ENCODE measurements at regions not wholly inside any gene's neighbourhood (a gene's known extent, or its start where the extent isn't known, plus 50 kb on each side); places are given as distances from the start of the nearest gene placed in this dataset.

GRCh38 chr5:26663500-26663899, 374.9 kb downstream of the CDH9 start:
- H3K4ac ChIP-seq (ENCODE audit: low read depth, low read length), result no peak overlapping the region
- H2BK120ac ChIP-seq (ENCODE audit: low read depth, low read length), result no peak overlapping the region
- no peak for TF ChIP-seq MAFK (IDR thresholded peaks at IDR 0.05; ENCODE audit: low read depth, low read length)
- TF ChIP-seq MAZ (IDR thresholded peaks at IDR 0.05; ENCODE audit: borderline replicate concordance, low read depth, low read length), result no peak
- TF ChIP-seq POLR2A (IDR thresholded peaks at IDR 0.05; ENCODE audit: low read depth, low read length), result no peak
- TF ChIP-seq RCOR1 (IDR thresholded peaks at IDR 0.05; ENCODE audit: insufficient replicate concordance, low read length), result no peak
- no peak for TF ChIP-seq BHLHE40 (IDR thresholded peaks at IDR 0.05; ENCODE audit: low read depth, low read length)
- no peak overlapping the region for H3K4me2 ChIP-seq (ENCODE audit: low read depth, low read length)
- H4K20me1 ChIP-seq (ENCODE audit: insufficient read depth, low read length), result no peaks in the 10 kb centered on the region
- H3K56ac ChIP-seq (ENCODE audit: extremely low read depth, insufficient read depth, low read length), result no peak overlapping the region
- H3K4me1 ChIP-seq (ENCODE audit: control insufficient read depth, insufficient read depth, low read length), result no peaks in the 10 kb centered on the region
- intact Hi-C loops (cut with micrococcal nuclease), result no loop called here
- no peak overlapping the region for H3K14ac ChIP-seq (replicated peaks; ENCODE audit: low read depth, low read length)
- no peak overlapping the region for H3K4me3 ChIP-seq (ENCODE audit: insufficient read depth, low read depth, low read length)
- no peaks in the 10 kb centered on the region for H3K79me1 ChIP-seq (ENCODE audit: low read depth in 1 of 2, low read length in 2 of 2)
- H4K91ac ChIP-seq (ENCODE audit: insufficient read depth, low read depth, low read length), result no peak overlapping the region
- no peak overlapping the region for H4K5ac ChIP-seq (ENCODE audit: low read depth, low read length)
- in situ Hi-C loops (cut with MboI; ENCODE audit: low sequenced_read_pairs), result no loop called here
- peaks cover 8% of the 10 kb centered on the region for H3K9me3 ChIP-seq (ENCODE audit: control insufficient read depth, insufficient read depth, low read length)
- no peaks in the 10 kb centered on the region for H3K27me3 ChIP-seq (ENCODE audit: control insufficient read depth, insufficient read depth, low read length)
- H2BK20ac ChIP-seq (ENCODE audit: low read depth, low read length), result no peak overlapping the region
- H3K27ac ChIP-seq (ENCODE audit: insufficient read depth, low read length), result no peak overlapping the region
- POLR2A ChIA-PET (ENCODE audit: unreplicated experiment), result no interaction called here
- ATAC-seq (ENCODE audit: low read depth), result no peak
- no peak overlapping the region for H4K8ac ChIP-seq (ENCODE audit: low read depth in 2 of 2, low read length in 2 of 2)
- no peak overlapping the region for H3K23ac ChIP-seq (ENCODE audit: low read depth, low read length)
- WGBS, 2 experiments (ENCODE audit: extremely low coverage in 2 of 2, insufficient read length in 1 of 2), result no CpG with 5 or more reads among the region's 1 CpG
- no peak overlapping the region for H2BK5ac ChIP-seq (ENCODE audit: low read depth, low read length, poor library complexity, severe bottlenecking)
- H3K36me3 ChIP-seq (ENCODE audit: control insufficient read depth, insufficient read depth, low read length), result no peaks in the 10 kb centered on the region
- H3K9ac ChIP-seq (ENCODE audit: low read depth, low read length), result no peak overlapping the region
- dilution Hi-C loops (cut with HindIII; ENCODE audit: low sequenced_read_pairs, unreplicated experiment), result no loop called here
- DNase-seq, result no peak
- no peak overlapping the region for H2AFZ ChIP-seq (replicated peaks; ENCODE audit: low read length, poor library complexity)
- no peak overlapping the region for H3K18ac ChIP-seq (ENCODE audit: low read depth, low read length)
- no TSS peak for BruUV-seq (replicated peaks)
- no peak overlapping the region for H2AK5ac ChIP-seq (ENCODE audit: low read depth, low read length)
- H2BK15ac ChIP-seq (ENCODE audit: low read depth, low read length), result no peak overlapping the region
- no peaks in the 10 kb centered on the region for H3K9me1 ChIP-seq (ENCODE audit: insufficient read depth, low read length)
- H2AK9ac ChIP-seq (replicated peaks; ENCODE audit: low read depth, low read length, poor library complexity), result no peak overlapping the region
- CTCF ChIA-PET, result no interaction called here

All from IMR-90 (cell line).